Naive thymus-derived CD4-positive, alpha-beta T cell (primary cell): ENCODE measurements at regions not wholly inside any gene's neighbourhood (a gene's known extent, or its start where the extent isn't known, plus 50 kb on each side); places are given as distances from the start of the nearest gene placed in this dataset.
A peak's percentile ranks its signal among the peaks of the same experiment; 100 is the strongest.

Experiments used
- ATAC-seq: fragments of 150-1000 bp; cut with Tn5 transposase; 2 replicates; pipeline ENCODE4 v1.10.0; 2021; ENCODE audit warnings: mild to moderate bottlenecking, moderate library complexity
- CTCF ChIA-PET: fragments of 350-600 bp; sonication (Branson Sonifier 250); formaldehyde crosslinking; loops from one replicate; lab custom pipeline; 2021; ENCODE audit warnings: antibody characterized with exemption; lab: Charles Lee
- POLR2A ChIA-PET: fragments of 350-600 bp; sonication (Branson Sonifier 250); formaldehyde crosslinking; loops from one replicate; lab custom pipeline; 2021; ENCODE audit warnings: antibody characterized with exemption, inconsistent platforms; lab: Charles Lee
- DNase-seq, 9 donors: peaks; one replicate each; pipeline versions ENCODE4 v3.0.0 to v3.0.0-alpha.2; 2020 to 2022; ENCODE audit warnings: mixed read lengths in 1 of 9
- H3K27ac ChIP-seq: one replicate; pipeline ENCODE4 v1.7.0; 2013; ENCODE audit warnings: mild to moderate bottlenecking, low read depth, low read length, moderate library complexity
- H3K27me3 ChIP-seq, 2 donors: one replicate each; pipeline ENCODE4 v1.7.0; 2013; ENCODE audit warnings: low read length in 2 of 2, mild to moderate bottlenecking in 2 of 2, moderate library complexity in 2 of 2; ENCODE audit not compliant: control insufficient read depth in 2 of 2, insufficient read depth in 2 of 2
- H3K36me3 ChIP-seq, 3 experiments: 1 replicate in 2 of 3; 2 replicates in 1 of 3; pipeline ENCODE4 v1.7.0; 2013; ENCODE audit warnings: low read length in 3 of 3, mild to moderate bottlenecking in 3 of 3, moderate library complexity in 1 of 3; ENCODE audit not compliant: insufficient read depth in 3 of 3, control insufficient read depth in 2 of 3
- H3K4me1 ChIP-seq, 2 donors: one replicate each; pipeline ENCODE4 v1.7.0; 2013; ENCODE audit warnings: low read length in 2 of 2, mild to moderate bottlenecking in 2 of 2, moderate library complexity in 1 of 2; ENCODE audit not compliant: control insufficient read depth in 2 of 2, insufficient read depth in 2 of 2
- H3K4me3 ChIP-seq: 2 replicates; pipeline ENCODE4 v1.7.0; 2013; ENCODE audit warnings: mild to moderate bottlenecking, low read length
- H3K9me3 ChIP-seq, 3 experiments: 1 replicate in 2 of 3; 2 replicates in 1 of 3; pipeline ENCODE4 v1.7.0; 2013; ENCODE audit warnings: low read length in 3 of 3; ENCODE audit not compliant: control insufficient read depth in 2 of 3
- H3K27ac Mint-ChIP-seq, 9 donors: one replicate each; pipeline ENCODE4 v1.8.0; 2020 to 2022; ENCODE audit warnings: mixed read lengths in 9 of 9, mild to moderate bottlenecking in 8 of 9, moderate library complexity in 5 of 9, inconsistent platforms in 2 of 9
- H3K27me3 Mint-ChIP-seq, 5 donors: one replicate each; pipeline ENCODE4 v1.8.0; 2021 to 2022; ENCODE audit warnings: mixed read lengths in 5 of 5, mild to moderate bottlenecking in 1 of 5
- H3K36me3 Mint-ChIP-seq, 5 donors: one replicate each; pipeline ENCODE4 v1.8.0; 2020 to 2022; ENCODE audit warnings: mixed read lengths in 5 of 5, mild to moderate bottlenecking in 3 of 5, inconsistent platforms in 1 of 5
- H3K4me1 Mint-ChIP-seq, 7 donors: one replicate each; pipeline ENCODE4 v1.8.0; 2020 to 2022; ENCODE audit warnings: mixed read lengths in 7 of 7, mild to moderate bottlenecking in 3 of 7, inconsistent platforms in 1 of 7
- H3K4me3 Mint-ChIP-seq, 10 donors: one replicate each; pipeline ENCODE4 v1.8.0; 2020 to 2022; ENCODE audit warnings: mild to moderate bottlenecking in 10 of 10, mixed read lengths in 10 of 10, moderate library complexity in 6 of 10, inconsistent platforms in 2 of 10
- H3K9me3 Mint-ChIP-seq, 11 donors: one replicate each; pipeline ENCODE4 v1.8.0; 2020 to 2022; ENCODE audit warnings: mixed read lengths in 11 of 11, mild to moderate bottlenecking in 4 of 11, inconsistent platforms in 1 of 11, moderate library complexity in 1 of 11
- intact Hi-C, 2 donors: fragments of 100-400 bp; cut with micrococcal nuclease; formaldehyde crosslinking; loops; one replicate each; pipeline ENCODE4 v1.15.1; 2023

DNA sequence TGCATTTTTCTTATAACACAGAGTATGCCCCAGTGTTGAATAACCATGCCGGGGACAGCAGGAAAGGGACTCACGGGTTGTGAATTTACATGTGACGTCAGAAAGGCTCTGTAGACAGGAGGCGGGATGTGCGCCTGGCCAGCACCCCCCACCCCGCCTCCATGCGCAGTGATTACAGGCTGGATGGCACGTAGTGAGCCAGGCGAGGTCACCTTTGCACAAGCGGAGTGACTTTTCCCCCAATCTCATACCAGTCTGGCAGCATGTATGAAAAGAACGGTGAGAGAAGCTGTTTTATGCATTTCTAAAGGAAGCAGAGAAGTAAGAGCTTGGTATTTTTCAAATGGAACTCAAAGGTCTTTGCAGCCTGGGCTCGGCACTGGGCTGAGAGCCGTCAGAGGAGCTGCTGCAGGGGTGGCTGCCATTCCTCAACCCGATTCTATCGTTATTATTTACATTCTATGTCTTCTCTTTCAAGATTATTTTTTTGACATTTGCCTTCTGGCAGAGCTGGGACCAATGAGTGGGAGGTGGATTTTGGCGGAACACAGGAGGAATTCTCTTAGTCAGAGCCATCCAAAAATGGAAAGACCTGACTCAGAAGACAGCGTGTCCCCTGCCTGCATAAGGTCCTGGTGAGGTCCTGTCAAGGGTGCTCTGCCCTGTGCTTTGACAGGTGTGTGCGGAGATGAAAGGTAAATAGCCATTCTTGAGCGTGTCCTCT is 115.6 kb upstream of the SLC45A1 start:
- no peaks in the 10 kb centered on the region for H3K9me3 Mint-ChIP-seq
- no peaks in the 10 kb centered on the region for H3K9me3 ChIP-seq
- intact Hi-C loops, result no loop called here
- H3K27ac ChIP-seq, result no peak overlapping the region
- no peak overlapping the region for H3K4me3 Mint-ChIP-seq
- H3K36me3 Mint-ChIP-seq, result peaks cover 0 to 3% (median 0%) of the 10 kb centered on the region in 5 donors
- POLR2A ChIA-PET, result interaction anchor here (0.6 kb wide), 1 partner anchor 13 kb away, joined by 3 read pairs; no protein-coding TSS in a partner anchor
- peaks cover 0 to 8% (median 3%) of the 10 kb centered on the region in 7 donors for H3K4me1 Mint-ChIP-seq
- ATAC-seq, result no peak
- H3K4me3 ChIP-seq, result no peak overlapping the region
- H3K27ac Mint-ChIP-seq, result no peak overlapping the region
- no peaks in the 10 kb centered on the region for H3K36me3 ChIP-seq
- H3K27me3 ChIP-seq, result no peaks in the 10 kb centered on the region
- DNase-seq, result no peak
- CTCF ChIA-PET, result no interaction called here
- H3K4me1 ChIP-seq, result no peaks in the 10 kb centered on the region
- H3K27me3 Mint-ChIP-seq, result no peaks in the 10 kb centered on the region

DNA sequence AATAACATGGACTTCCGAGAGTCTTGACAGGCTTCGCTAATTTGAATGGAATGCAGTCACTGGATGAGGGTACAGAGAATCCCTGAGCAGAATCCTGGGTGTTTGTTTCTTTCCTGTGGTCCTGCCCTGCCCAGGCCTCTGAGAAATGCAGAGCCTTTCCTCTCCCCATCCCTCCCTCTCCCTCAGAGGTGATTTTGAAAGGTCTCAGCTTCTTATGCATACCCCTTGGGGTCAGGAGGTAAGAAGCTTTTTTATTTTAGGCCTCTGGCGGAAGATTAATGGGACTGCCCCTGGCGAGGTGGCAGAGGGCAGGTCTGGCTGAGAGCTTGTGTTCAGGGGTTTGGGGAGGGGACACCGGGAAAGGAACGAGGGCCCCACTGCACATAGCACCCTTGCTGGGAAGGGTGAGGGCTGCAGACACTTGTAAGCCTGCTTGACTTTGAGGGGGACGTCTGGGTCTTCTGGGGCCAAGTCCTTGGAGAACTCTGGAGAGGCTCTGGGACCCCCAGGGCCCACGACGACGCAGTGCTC is 116.5 kb upstream of the SLC45A1 start:
- ChIA-PET POLR2A (no interaction called here), CTCF (no interaction called here)

DNA sequence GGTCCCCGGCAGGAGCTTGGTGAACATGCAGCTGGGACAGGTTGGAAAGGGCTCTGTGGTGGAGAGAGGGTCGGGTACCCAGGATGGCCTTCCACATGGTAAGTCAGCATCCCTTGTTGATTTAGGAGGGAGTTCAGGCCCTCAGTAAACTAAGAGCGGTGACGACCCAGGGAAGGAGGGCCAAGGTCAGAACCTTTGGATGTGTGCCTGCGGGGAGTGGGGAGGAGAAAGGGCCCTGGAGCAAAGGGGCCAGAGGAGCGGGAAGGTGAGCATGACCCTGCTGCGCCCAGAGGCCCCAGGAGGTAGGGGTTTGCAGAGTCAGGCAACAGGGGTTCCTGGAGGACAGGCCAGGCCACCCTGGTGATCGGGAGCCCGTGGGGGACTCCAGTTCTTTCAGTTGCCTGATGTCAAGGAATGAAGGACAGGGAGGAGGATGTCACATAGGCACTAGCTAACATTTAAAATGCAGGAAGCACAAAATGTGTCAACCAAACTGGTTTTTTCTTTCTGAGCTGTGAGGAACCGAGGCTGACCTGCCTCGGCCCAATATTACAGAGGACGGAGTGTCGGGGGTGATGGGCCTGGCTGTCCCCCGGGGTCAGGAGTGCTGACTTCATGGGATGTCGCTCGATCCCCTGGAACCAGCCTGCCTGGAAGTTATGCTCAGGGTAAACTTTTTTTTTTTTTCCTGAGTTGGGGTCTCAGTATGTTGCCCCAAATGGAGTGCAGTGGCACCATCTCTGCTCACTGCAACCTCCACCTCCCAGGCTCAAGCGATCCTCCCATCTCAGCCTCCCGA is 117.4 kb upstream of the SLC45A1 start:
- peaks cover 0 to 4% (median 2%) of the 10 kb centered on the region in 5 donors for H3K36me3 Mint-ChIP-seq
- H3K4me1 Mint-ChIP-seq, result peaks cover 0 to 8% (median 3%) of the 10 kb centered on the region in 7 donors
- H3K4me3 Mint-ChIP-seq, result no peak overlapping the region
- H3K27ac Mint-ChIP-seq, result peak overlapping the region in 1 of 9 donors; percentile 22
- ATAC-seq (no peak), DNase-seq (no peak)
- H3K27me3 Mint-ChIP-seq, result no peaks in the 10 kb centered on the region
- Histone ChIP-seq H3K27ac (no peak overlapping the region), H3K27me3 (no peaks in the 10 kb centered on the region), H3K4me1 (no peaks in the 10 kb centered on the region), H3K36me3 (no peaks in the 10 kb centered on the region), H3K9me3 (no peaks in the 10 kb centered on the region), H3K4me3 (no peak overlapping the region)
- CTCF ChIA-PET, result no interaction called here
- H3K9me3 Mint-ChIP-seq, result no peaks in the 10 kb centered on the region
- intact Hi-C loops, result no loop called here
- POLR2A ChIA-PET, result interaction anchor here (0.6 kb wide), 1 partner anchor 87 kb away, joined by 5 read pairs; no protein-coding TSS in a partner anchor

More for the DNA sequence above, 116.5 kb upstream of the SLC45A1 start:
- no peak overlapping the region for H3K4me3 ChIP-seq
- Mint-ChIP-seq H3K4me3 (no peak overlapping the region), H3K36me3 (peaks cover 0 to 3% (median 0%) of the 10 kb centered on the region in 5 donors), H3K27ac (no peak overlapping the region), H3K4me1 (peaks cover 0 to 8% (median 3%) of the 10 kb centered on the region in 7 donors), H3K27me3 (no peaks in the 10 kb centered on the region), H3K9me3 (no peaks in the 10 kb centered on the region)
- H3K27me3 ChIP-seq, result no peaks in the 10 kb centered on the region
- intact Hi-C loops, result no loop called here
- no peaks in the 10 kb centered on the region for H3K9me3 ChIP-seq
- DNase-seq (no peak), ATAC-seq (no peak)
- H3K27ac ChIP-seq, result no peak overlapping the region
- no peaks in the 10 kb centered on the region for H3K4me1 ChIP-seq
- H3K36me3 ChIP-seq, result no peaks in the 10 kb centered on the region

DNA sequence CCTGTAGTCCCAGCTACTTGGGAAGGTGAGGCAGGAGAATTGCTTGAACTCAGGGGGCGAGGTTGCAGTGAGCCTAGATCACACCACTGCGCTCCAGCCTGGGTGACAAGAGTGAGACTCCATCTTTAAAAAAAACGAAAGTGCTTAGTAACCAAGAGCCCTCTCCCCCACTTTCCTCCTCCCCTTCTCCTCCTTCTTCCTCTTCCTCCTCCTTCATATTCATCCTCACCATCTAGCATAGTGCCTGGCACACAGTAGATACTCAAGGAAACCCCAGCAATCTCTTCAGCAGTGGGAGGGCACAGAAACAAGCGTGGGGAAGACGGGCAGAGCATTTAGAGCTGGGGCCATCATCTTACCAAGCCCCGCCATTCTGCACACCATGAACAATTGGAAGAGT is 119.4 kb upstream of the SLC45A1 start:
- Mint-ChIP-seq H3K4me1 (peaks cover 0 to 20% (median 9%) of the 10 kb centered on the region in 7 donors), H3K27ac (no peak overlapping the region), H3K27me3 (peaks cover 0 to 10% (median 0%) of the 10 kb centered on the region in 5 donors), H3K9me3 (no peaks in the 10 kb centered on the region), H3K4me3 (no peak overlapping the region), H3K36me3 (peaks cover 0 to 4% (median 2%) of the 10 kb centered on the region in 5 donors)
- Histone ChIP-seq H3K36me3 (no peaks in the 10 kb centered on the region), H3K4me1 (no peaks in the 10 kb centered on the region), H3K9me3 (no peaks in the 10 kb centered on the region), H3K27me3 (no peaks in the 10 kb centered on the region), H3K27ac (no peak overlapping the region), H3K4me3 (no peak overlapping the region)
- intact Hi-C loops, result no loop called here
- POLR2A ChIA-PET, result interaction anchor here (0.6 kb wide), 1 partner anchor 135 kb away, joined by 8 read pairs; no protein-coding TSS in a partner anchor
- CTCF ChIA-PET, result no interaction called here
- no peak for DNase-seq
- ATAC-seq, result no peak

DNA sequence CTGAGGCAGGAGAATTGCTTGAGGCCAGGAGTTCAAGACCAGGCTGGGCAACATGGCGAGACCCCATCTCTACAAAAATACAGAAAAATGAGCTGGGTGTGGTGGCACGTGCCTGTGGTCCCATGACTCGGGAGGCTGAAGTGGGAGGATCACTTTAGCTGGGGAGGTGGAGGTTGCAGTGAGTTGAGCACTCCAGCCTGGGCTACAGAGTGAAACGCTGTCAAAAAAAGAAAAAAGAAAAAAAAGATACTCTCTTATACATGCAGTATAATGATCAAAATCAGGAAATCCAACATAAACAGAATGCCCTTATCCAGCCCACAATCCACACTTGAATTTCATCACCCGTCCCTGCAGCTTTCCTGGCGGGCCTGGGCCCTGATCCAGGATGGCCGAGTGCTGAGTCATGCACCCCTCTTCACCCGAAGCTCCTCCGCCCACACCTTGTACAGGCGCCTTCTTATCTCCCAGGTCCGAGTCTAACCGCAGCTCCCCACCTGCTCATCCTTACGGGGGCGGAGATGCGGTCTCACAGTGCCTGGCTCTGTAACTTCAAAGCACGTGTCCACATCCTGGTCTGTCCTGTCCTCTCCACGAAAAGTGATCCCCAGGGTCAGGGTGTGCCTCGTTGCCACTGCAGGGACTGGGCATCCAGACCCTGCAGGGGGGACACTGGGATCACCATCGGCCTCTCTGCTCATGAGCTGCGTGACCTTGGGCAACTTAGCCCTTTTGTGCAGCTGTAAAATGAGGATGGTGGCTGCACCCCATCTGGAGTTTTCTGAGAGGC is 120.2 kb upstream of the SLC45A1 start:
- H3K36me3 ChIP-seq, result no peaks in the 10 kb centered on the region
- ChIA-PET CTCF (no interaction called here), POLR2A (interaction anchor here (0.6 kb wide), 2 partner anchors 125 to 1993 kb away, joined by 3 read pairs; no protein-coding TSS in a partner anchor)
- Mint-ChIP-seq H3K27ac (no peak overlapping the region), H3K27me3 (peaks cover 0 to 10% (median 0%) of the 10 kb centered on the region in 5 donors), H3K4me1 (peaks cover 0 to 20% (median 9%) of the 10 kb centered on the region in 7 donors), H3K4me3 (peak overlapping the region in 1 of 10 donors; percentile 7), H3K36me3 (peaks cover 0 to 4% (median 2%) of the 10 kb centered on the region in 5 donors), H3K9me3 (no peaks in the 10 kb centered on the region)
- DNase-seq (no peak), ATAC-seq (no peak)
- no peak overlapping the region for H3K27ac ChIP-seq
- no peaks in the 10 kb centered on the region for H3K4me1 ChIP-seq
- H3K27me3 ChIP-seq, result no peaks in the 10 kb centered on the region
- intact Hi-C loops, result no loop called here
- no peaks in the 10 kb centered on the region for H3K9me3 ChIP-seq
- H3K4me3 ChIP-seq, result no peak overlapping the region
